ENCODE measurements at regions not wholly inside any gene's neighbourhood (a gene's known extent, or its start where the extent isn't known, plus 50 kb on each side); places are given as distances from the start of the nearest gene placed in this dataset.
"Not testable (repeated sequence)": the region's sequence is repeated elsewhere in the genome, so short reads cannot be mapped to it uniquely, and the experiment has no call there.

DNA sequence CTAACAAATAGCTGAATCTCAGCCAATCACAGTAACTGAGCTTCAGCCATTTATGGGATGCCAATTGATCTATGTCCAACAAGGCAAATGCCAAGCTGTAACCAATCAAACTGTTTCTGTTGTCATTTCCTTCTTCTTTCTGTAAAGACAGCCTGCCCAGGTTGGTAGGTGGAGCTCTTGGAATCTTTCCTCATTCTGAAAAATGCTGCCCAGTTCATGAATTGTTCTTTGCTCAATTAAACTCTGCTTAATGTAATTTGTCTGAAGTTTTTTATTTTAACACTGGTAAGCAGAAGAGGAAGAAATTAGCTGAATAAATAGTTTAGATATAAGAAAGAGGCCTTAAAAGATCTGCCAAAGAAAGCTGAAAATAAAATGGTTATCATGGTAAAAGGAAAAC is 1235.6 kb downstream of the EFNA5 start:
- Histone ChIP-seq H3K4me3 (replicated peaks in 1 of 2; ENCODE audit: low read depth in 1 of 2, low read length in 2 of 2) (no peak overlapping the region), H3K9me2 (ENCODE audit: insufficient read depth) (no peaks in the 10 kb centered on the region), H3K27me3 (ENCODE audit: insufficient read depth, low read length) (no peaks in the 10 kb centered on the region), H3K36me3 (ENCODE audit: control insufficient read depth in 1 of 2, insufficient read depth in 2 of 2, low read length in 2 of 2) (no peaks in the 10 kb centered on the region), H3K9me3 (ENCODE audit: control insufficient read depth in 1 of 2, insufficient read depth in 1 of 2, low read depth in 1 of 2, low read length in 2 of 2) (no peaks in the 10 kb centered on the region), H2AFZ (ENCODE audit: low read depth, low read length, poor library complexity, severe bottlenecking) (peak overlapping the region; percentile 98), H3K79me2 (ENCODE audit: insufficient read depth, low read length) (no peaks in the 10 kb centered on the region), H3K9ac (ENCODE audit: low read length) (no peak overlapping the region), H4K20me1 (ENCODE audit: insufficient read depth) (no peaks in the 10 kb centered on the region), H3K4me2 (ENCODE audit: low read length) (no peak overlapping the region), H3K27ac (ENCODE audit: low read depth, low read length) (no peak overlapping the region), H3K4me1 (ENCODE audit: control insufficient read depth in 1 of 2, insufficient read depth in 2 of 2, low read length in 2 of 2) (no peaks in the 10 kb centered on the region)
- DNase-seq (ENCODE audit: low read depth, low spot score) (no peak), ATAC-seq (no peak)
- TF ChIP-seq, protein P1, sequence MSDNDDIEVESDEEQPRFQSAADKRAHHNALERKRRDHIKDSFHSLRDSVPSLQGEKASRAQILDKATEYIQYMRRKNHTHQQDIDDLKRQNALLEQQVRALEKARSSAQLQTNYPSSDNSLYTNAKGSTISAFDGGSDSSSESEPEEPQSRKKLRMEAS (IDR thresholded peaks at IDR 0.05) = no peak
- TF ChIP-seq FOSL1 (IDR thresholded peaks at IDR 0.05; ENCODE audit: low read depth) = no peak
- no peak for TF ChIP-seq SP1 (IDR thresholded peaks at IDR 0.05; ENCODE audit: low read depth)
- TF ChIP-seq EZH2 (IDR thresholded peaks at IDR 0.05) = no peak
- TF ChIP-seq, protein P2, sequence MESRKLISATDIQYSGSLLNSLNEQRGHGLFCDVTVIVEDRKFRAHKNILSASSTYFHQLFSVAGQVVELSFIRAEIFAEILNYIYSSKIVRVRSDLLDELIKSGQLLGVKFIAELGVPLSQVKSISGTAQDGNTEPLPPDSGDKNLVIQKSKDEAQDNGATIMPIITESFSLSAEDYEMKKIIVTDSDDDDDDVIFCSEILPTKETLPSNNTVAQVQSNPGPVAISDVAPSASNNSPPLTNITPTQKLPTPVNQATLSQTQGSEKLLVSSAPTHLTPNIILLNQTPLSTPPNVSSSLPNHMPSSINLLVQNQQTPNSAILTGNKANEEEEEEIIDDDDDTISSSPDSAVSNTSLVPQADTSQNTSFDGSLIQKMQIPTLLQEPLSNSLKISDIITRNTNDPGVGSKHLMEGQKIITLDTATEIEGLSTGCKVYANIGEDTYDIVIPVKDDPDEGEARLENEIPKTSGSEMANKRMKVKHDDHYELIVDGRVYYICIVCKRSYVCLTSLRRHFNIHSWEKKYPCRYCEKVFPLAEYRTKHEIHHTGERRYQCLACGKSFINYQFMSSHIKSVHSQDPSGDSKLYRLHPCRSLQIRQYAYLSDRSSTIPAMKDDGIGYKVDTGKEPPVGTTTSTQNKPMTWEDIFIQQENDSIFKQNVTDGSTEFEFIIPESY (IDR thresholded peaks at IDR 0.05; ENCODE audit: extremely low read depth, insufficient replicate concordance, low read length) = no peak
- TF ChIP-seq SRF (IDR thresholded peaks at IDR 0.05; ENCODE audit: low read depth) = no peak
- no peak for TF ChIP-seq POLR2A (IDR thresholded peaks at IDR 0.05; ENCODE audit: borderline replicate concordance, extremely low read depth, insufficient read depth, insufficient read length)
- no peak for TF ChIP-seq JUND (IDR thresholded peaks at IDR 0.05)
- TF ChIP-seq EGR1 (IDR thresholded peaks at IDR 0.05; ENCODE audit: low read depth) = no peak
- no peak for TF ChIP-seq REST (IDR thresholded peaks at IDR 0.05; ENCODE audit: low read depth)
- TF ChIP-seq ELF1 (IDR thresholded peaks at IDR 0.05; ENCODE audit: borderline replicate concordance, low read depth) = no peak
- TF ChIP-seq CBX3 (IDR thresholded peaks at IDR 0.05; ENCODE audit: low read depth) = no peak
- BruUV-seq (replicated peaks) = no TSS peak
- intact Hi-C loops (cut with micrococcal nuclease) = no loop called here
- ChIA-PET RAD21 (ENCODE audit: low non-redundant PET in 1 of 2, low total read pairs in 2 of 2, uncharacterized antibody in 2 of 2, unreplicated experiment in 2 of 2) (no interaction called here), POLR2A (no interaction called here), CTCF (interaction anchor here (0.7 kb wide), 1 partner anchor 19 kb away, joined by 3 read pairs; no protein-coding TSS in a partner anchor)

- H3K9ac ChIP-seq (ENCODE audit: low read length); H3K36me3 ChIP-seq (ENCODE audit: control insufficient read depth in 1 of 2, insufficient read depth in 2 of 2, low read length in 2 of 2); DNase-seq (ENCODE audit: low read depth, low spot score); H2AFZ ChIP-seq (ENCODE audit: low read depth, low read length, poor library complexity, severe bottlenecking); BruUV-seq (replicated peaks); ATAC-seq; H3K27me3 ChIP-seq (ENCODE audit: insufficient read depth, low read length); H3K9me2 ChIP-seq (ENCODE audit: insufficient read depth); H3K4me3 ChIP-seq (replicated peaks in 1 of 2; ENCODE audit: low read depth in 1 of 2, low read length in 2 of 2); RAD21 ChIA-PET (ENCODE audit: low non-redundant PET in 1 of 2, low total read pairs in 2 of 2, uncharacterized antibody in 2 of 2, unreplicated experiment in 2 of 2); H4K20me1 ChIP-seq (ENCODE audit: insufficient read depth); POLR2A ChIA-PET; H3K9me3 ChIP-seq (ENCODE audit: control insufficient read depth in 1 of 2, insufficient read depth in 1 of 2, low read depth in 1 of 2, low read length in 2 of 2); H3K27ac ChIP-seq (ENCODE audit: low read depth, low read length); H3K79me2 ChIP-seq (ENCODE audit: insufficient read depth, low read length); intact Hi-C loops (cut with micrococcal nuclease); CTCF ChIA-PET; H3K4me2 ChIP-seq (ENCODE audit: low read length); H3K4me1 ChIP-seq (ENCODE audit: control insufficient read depth in 1 of 2, insufficient read depth in 2 of 2, low read length in 2 of 2): not testable (repeated sequence)
Observed at GRCh38 chr5:106430733-106431132, 1240.0 kb downstream of the EFNA5 start.

Data from HCT116 (cell line).